Natural killer cell (primary cell): ENCODE measurements at regions not wholly inside any gene's neighbourhood (a gene's known extent, or its start where the extent isn't known, plus 50 kb on each side); places are given as distances from the start of the nearest gene placed in this dataset.
A peak's percentile ranks its signal among the peaks of the same experiment; 100 is the strongest.
"Not testable (repeated sequence)": the region's sequence is repeated elsewhere in the genome, so short reads cannot be mapped to it uniquely, and the experiment has no call there.

Source experiments
- ATAC-seq, 3 donors: fragments of 150-1000 bp in 2 of 3; fragments of 200-7000 bp in 1 of 3; cut with Tn5 transposase; 1 replicate in 1 of 3; 2 replicates in 2 of 3; pipeline ENCODE4 v1.10.0; 2021; ENCODE audit warnings: mild to moderate bottlenecking in 2 of 3, moderate library complexity in 2 of 3
- DNase-seq, 2 donors: peaks; one replicate each; pipeline versions ENCODE4 v3.0.0 to v3.0.0-alpha.2; 2013 to 2021; ENCODE audit warnings: mixed read lengths in 1 of 2
- H3K27ac ChIP-seq: one replicate; pipeline ENCODE4 v1.5.1; 2013; ENCODE audit warnings: mild to moderate bottlenecking, low read length
- H3K27me3 ChIP-seq: one replicate; pipeline ENCODE4 v1.6.1; 2013; ENCODE audit warnings: low read length; ENCODE audit not compliant: control insufficient read depth, insufficient read depth
- H3K36me3 ChIP-seq: one replicate; pipeline ENCODE4 v1.6.1; 2013; ENCODE audit warnings: low read length; ENCODE audit not compliant: control insufficient read depth, insufficient read depth
- H3K4me1 ChIP-seq: one replicate; pipeline ENCODE4 v1.6.1; 2013; ENCODE audit warnings: low read length; ENCODE audit not compliant: control insufficient read depth, insufficient read depth
- H3K4me3 ChIP-seq: one replicate; pipeline ENCODE4 v1.5.1; 2013; ENCODE audit warnings: low read length
- H3K9me3 ChIP-seq: one replicate; pipeline ENCODE4 v1.6.1; 2013; ENCODE audit warnings: low read length; ENCODE audit not compliant: control insufficient read depth, insufficient read depth
- H3K27ac Mint-ChIP-seq, 2 donors: one replicate each; pipeline ENCODE4 v1.8.0; 2022; ENCODE audit warnings: mild to moderate bottlenecking in 2 of 2, mixed read lengths in 2 of 2, moderate library complexity in 1 of 2
- H3K27me3 Mint-ChIP-seq, 2 donors: one replicate each; pipeline ENCODE4 v1.8.0; 2022; ENCODE audit warnings: low read depth in 2 of 2, mixed read lengths in 2 of 2
- H3K36me3 Mint-ChIP-seq: one replicate; pipeline ENCODE4 v1.8.0; 2022; ENCODE audit warnings: mixed read lengths
- H3K4me1 Mint-ChIP-seq, 2 donors: one replicate each; pipeline ENCODE4 v1.8.0; 2022; ENCODE audit warnings: mixed read lengths in 2 of 2
- H3K4me3 Mint-ChIP-seq: one replicate; pipeline ENCODE4 v1.8.0; 2022; ENCODE audit warnings: mild to moderate bottlenecking, moderate library complexity, mixed read lengths
- H3K9me3 Mint-ChIP-seq, 2 donors: one replicate each; pipeline ENCODE4 v1.8.0; 2022; ENCODE audit warnings: mixed read lengths in 2 of 2
- WGBS: methylation state at CpG from one replicate; pipeline ENCODE4 v1.1.7; 2013; ENCODE audit warnings: missing lambda C conversion rate; ENCODE audit not compliant: insufficient coverage; 5-methylcytosine and 5-hydroxymethylcytosine counted together
- intact Hi-C: fragments of 100-400 bp; cut with micrococcal nuclease; formaldehyde crosslinking; loops from one replicate; pipeline ENCODE4 v1.14.2; 2022
- TF ChIP-seq, protein P1 (sequence below): fragments of 200-600 bp; IDR thresholded peaks from one replicate; pipeline ENCODE4 v1.8.0; 2022; ENCODE audit warnings: antibody characterized with exemption

DNA sequence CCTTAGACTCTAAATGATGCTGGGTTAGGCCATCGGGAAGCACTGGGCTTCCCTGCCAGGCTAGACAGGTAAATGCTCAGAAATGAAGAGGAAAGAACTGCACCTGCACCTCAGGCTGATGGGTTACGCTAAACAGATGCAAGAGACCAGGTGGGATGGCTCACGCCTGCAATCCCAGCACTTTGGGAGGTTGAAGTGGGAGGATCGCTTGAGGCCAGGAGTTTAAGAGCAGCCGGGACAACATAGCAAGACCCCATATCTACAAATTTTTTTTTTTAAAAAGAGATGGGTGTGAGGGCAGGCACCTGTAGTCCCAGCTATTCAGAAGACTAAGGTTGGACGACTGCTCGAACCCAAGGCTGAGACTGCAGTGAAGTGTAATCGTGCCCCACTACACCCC is 634.7 kb downstream of the UQCRFS1 start:
- Mint-ChIP-seq H3K27ac (no peak overlapping the region), H3K4me1 (peaks cover 47 to 50% of the 10 kb centered on the region in 2 donors), H3K27me3 (no peaks in the 10 kb centered on the region), H3K36me3 (no peaks in the 10 kb centered on the region), H3K9me3 (peaks cover 0 to 8% of the 10 kb centered on the region in 2 donors), H3K4me3 (no peak overlapping the region)
- Histone ChIP-seq H3K9me3 (peaks cover 15% of the 10 kb centered on the region), H3K27ac (no peak overlapping the region), H3K4me1 (peaks cover 14% of the 10 kb centered on the region), H3K4me3 (no peak overlapping the region), H3K27me3 (no peaks in the 10 kb centered on the region), H3K36me3 (no peaks in the 10 kb centered on the region)
- intact Hi-C loops: no loop called here
- ATAC-seq (no peak), DNase-seq (no peak)
- whole genome bisulfite sequencing: 96% methylated on average over 6 of the region's 8 CpGs
- TF ChIP-seq, protein P1, sequence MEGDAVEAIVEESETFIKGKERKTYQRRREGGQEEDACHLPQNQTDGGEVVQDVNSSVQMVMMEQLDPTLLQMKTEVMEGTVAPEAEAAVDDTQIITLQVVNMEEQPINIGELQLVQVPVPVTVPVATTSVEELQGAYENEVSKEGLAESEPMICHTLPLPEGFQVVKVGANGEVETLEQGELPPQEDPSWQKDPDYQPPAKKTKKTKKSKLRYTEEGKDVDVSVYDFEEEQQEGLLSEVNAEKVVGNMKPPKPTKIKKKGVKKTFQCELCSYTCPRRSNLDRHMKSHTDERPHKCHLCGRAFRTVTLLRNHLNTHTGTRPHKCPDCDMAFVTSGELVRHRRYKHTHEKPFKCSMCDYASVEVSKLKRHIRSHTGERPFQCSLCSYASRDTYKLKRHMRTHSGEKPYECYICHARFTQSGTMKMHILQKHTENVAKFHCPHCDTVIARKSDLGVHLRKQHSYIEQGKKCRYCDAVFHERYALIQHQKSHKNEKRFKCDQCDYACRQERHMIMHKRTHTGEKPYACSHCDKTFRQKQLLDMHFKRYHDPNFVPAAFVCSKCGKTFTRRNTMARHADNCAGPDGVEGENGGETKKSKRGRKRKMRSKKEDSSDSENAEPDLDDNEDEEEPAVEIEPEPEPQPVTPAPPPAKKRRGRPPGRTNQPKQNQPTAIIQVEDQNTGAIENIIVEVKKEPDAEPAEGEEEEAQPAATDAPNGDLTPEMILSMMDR: no peak

DNA sequence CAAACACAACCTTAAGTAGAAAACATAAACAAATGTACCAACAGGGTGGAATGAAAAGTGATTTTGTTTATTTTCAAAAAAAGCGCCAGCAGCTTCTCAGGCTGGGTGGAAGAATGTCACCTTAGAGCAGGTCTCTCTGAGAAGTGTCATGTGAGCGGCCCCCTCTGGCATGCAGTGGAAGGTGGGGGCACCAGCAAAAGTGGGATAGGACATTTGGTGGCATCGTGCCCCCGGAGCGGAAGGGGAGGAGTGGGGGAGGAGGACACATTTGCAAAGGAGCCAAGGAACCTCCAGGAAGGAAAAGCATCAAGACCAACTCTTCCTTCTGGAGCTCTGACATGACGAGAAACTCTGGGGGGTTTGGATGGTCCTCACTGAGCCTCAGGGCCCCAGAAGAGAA is 635.3 kb downstream of the UQCRFS1 start:
- H3K27me3 ChIP-seq: no peaks in the 10 kb centered on the region
- 88% methylated on average over 6 of the region's 6 CpGs for WGBS
- H3K27ac ChIP-seq: no peak overlapping the region
- H3K4me1 Mint-ChIP-seq: peaks cover 50% of the 10 kb centered on the region in 2 donors
- H3K27me3 Mint-ChIP-seq: no peaks in the 10 kb centered on the region
- intact Hi-C loops: no loop called here
- peaks cover 15% of the 10 kb centered on the region for H3K9me3 ChIP-seq
- no peak overlapping the region for H3K4me3 Mint-ChIP-seq
- TF ChIP-seq, protein P1: no peak
- H3K4me1 ChIP-seq: peaks cover 14% of the 10 kb centered on the region
- H3K27ac Mint-ChIP-seq: peak overlapping the region in 1 of 2 donors; percentile 35
- H3K9me3 Mint-ChIP-seq: peaks cover 0 to 8% of the 10 kb centered on the region in 2 donors
- H3K4me3 ChIP-seq: no peak overlapping the region
- no peak for ATAC-seq
- H3K36me3 ChIP-seq: no peaks in the 10 kb centered on the region
- DNase-seq: no peak
- H3K36me3 Mint-ChIP-seq: no peaks in the 10 kb centered on the region

DNA sequence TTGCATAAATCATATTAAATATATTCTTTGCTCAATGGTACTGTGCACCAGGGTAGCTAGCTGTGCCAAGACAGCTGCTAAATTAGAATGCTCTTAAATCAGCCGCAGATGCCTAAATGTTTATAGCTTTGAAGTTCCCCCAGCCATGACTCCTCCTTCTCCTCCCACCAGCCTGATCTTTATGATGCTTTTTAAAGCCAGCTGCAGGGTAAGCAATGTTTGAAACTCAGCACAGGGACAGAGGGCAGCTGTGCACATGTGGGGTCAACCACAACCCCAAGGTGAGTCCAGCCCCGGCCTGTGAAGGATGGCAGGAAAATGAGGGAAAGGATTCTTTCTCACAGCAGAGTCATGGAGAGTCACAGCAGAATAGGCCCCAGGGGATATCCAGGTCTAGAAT is 635.7 kb downstream of the UQCRFS1 start:
- Histone ChIP-seq H3K9me3 (peaks cover 15% of the 10 kb centered on the region), H3K4me1 (peaks cover 14% of the 10 kb centered on the region), H3K4me3 (no peak overlapping the region), H3K27me3 (no peaks in the 10 kb centered on the region), H3K36me3 (no peaks in the 10 kb centered on the region), H3K27ac (no peak overlapping the region)
- TF ChIP-seq, protein P1: no peak
- ATAC-seq (no peak), DNase-seq (no peak)
- 55% methylated on average over 2 of the region's 2 CpGs for WGBS
- intact Hi-C loops: no loop called here
- peaks cover 45 to 50% of the 10 kb centered on the region in 2 donors for H3K4me1 Mint-ChIP-seq
- no peaks in the 10 kb centered on the region for H3K36me3 Mint-ChIP-seq
- peaks cover 0 to 8% of the 10 kb centered on the region in 2 donors for H3K9me3 Mint-ChIP-seq
- H3K27ac Mint-ChIP-seq: peak overlapping the region in 1 of 2 donors; percentile 35
- no peaks in the 10 kb centered on the region for H3K27me3 Mint-ChIP-seq
- no peak overlapping the region for H3K4me3 Mint-ChIP-seq

DNA sequence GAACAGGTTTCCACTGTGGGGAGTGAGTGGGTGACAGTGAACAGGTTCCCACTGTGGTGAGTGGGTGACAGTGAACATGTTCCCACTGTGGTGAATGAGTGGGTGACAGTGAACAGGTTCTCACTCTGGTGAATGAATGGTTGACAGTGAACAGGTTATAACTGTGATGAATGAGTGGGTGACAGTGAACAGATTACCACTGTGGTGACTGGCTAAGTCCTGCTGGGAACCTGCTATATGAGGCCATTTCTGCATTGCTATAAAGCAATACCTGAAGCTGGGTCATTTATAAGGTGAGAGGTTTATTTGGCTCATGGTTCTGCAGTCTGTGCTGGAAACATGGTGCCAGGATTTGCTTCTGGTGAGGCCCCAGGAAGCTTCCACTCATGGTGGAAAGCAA is 637.1 kb downstream of the UQCRFS1 start:
- H3K27me3 Mint-ChIP-seq: no peaks in the 10 kb centered on the region
- TF ChIP-seq, protein P1: no peak
- Histone ChIP-seq H3K9me3 (peaks cover 15% of the 10 kb centered on the region), H3K27me3 (no peaks in the 10 kb centered on the region), H3K36me3 (no peaks in the 10 kb centered on the region), H3K27ac (peak overlapping the region; percentile 55), H3K4me1 (peaks cover 8% of the 10 kb centered on the region), H3K4me3 (no peak overlapping the region)
- no peaks in the 10 kb centered on the region for H3K36me3 Mint-ChIP-seq
- intact Hi-C loops: loop anchor here (2.0 kb wide), 1 partner anchor 75 kb away; no protein-coding TSS in a partner anchor
- H3K4me1 Mint-ChIP-seq: peaks cover 31 to 36% of the 10 kb centered on the region in 2 donors
- H3K4me3 Mint-ChIP-seq: no peak overlapping the region
- peaks cover 0 to 8% of the 10 kb centered on the region in 2 donors for H3K9me3 Mint-ChIP-seq
- peak overlapping the region; percentile 85 to 88 for H3K27ac Mint-ChIP-seq
- ATAC-seq: peak in 2 of 3 donors; percentile 59 to 63
- DNase-seq: no peak

DNA sequence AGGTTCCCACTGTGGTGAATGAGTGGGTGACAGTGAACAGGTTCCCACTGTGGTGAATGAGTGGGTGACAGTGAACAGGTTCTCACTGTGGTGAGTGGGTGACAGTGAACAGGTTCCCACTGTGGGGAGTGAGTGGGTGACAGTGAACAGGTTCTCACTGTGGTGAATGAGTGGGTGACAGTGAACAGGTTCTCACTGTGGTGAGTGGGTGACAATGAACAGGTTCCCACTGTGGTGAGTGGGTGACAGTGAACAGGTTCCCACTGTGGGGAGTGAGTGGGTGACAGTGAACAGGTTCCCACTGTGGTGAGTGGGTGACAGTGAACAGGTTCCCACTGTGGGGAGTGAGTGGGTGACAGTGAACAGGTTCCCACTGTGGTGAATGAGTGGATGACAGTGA is 637.6 kb downstream of the UQCRFS1 start:
- H3K4me3 Mint-ChIP-seq, H3K27me3 Mint-ChIP-seq, H3K9me3 Mint-ChIP-seq, H3K27me3 ChIP-seq, ATAC-seq, H3K36me3 Mint-ChIP-seq, H3K4me3 ChIP-seq, H3K4me1 ChIP-seq, H3K36me3 ChIP-seq: not testable (repeated sequence)
- peak overlapping the region; percentile 55 for H3K27ac ChIP-seq
- peaks cover 26 to 30% of the 10 kb centered on the region in 2 donors for H3K4me1 Mint-ChIP-seq
- peaks cover 15% of the 10 kb centered on the region for H3K9me3 ChIP-seq
- intact Hi-C loops: loop anchor here (2.0 kb wide), 1 partner anchor 75 kb away; no protein-coding TSS in a partner anchor
- H3K27ac Mint-ChIP-seq: peak overlapping the region; percentile 85 to 88
- peak in 1 of 2 donors; percentile 24 for DNase-seq
